A549 (cell line): ENCODE measurements at regions not wholly inside any gene's neighbourhood (a gene's known extent, or its start where the extent isn't known, plus 50 kb on each side); places are given as distances from the start of the nearest gene placed in this dataset.

Experiments used
- KDM5A ChIP-seq: fragments of 200-600 bp; sonication (generic); IDR thresholded peaks from 2 replicates; pipeline ENCODE4 v1.6.1; 2016; ENCODE audit warnings: antibody characterized with exemption, mild to moderate bottlenecking
- POLR2A ChIP-seq: IDR thresholded peaks from 2 replicates; pipeline ENCODE4 v1.6.1; 2012; ENCODE audit warnings: mild to moderate bottlenecking, low read length

- TF ChIP-seq POLR2A (no peak), KDM5A (no peak)
Measured at GRCh38 chr2:139439100-139439499, 658.9 kb upstream of the NXPH2 start.
